ENCODE measurements at regions not wholly inside any gene's neighbourhood (a gene's known extent, or its start where the extent isn't known, plus 50 kb on each side); places are given as distances from the start of the nearest gene placed in this dataset.

GRCh38 chr6:118394106-118394505, 154.0 kb upstream of the PLN start:
- intact Hi-C loops (cut with DNase I) = no loop called here
- TF ChIP-seq CTCF (IDR thresholded peaks at IDR 0.05) (no peak), POLR2A (IDR thresholded peaks at IDR 0.05) (no peak)
- Histone ChIP-seq H3K9me3 (no peaks in the 10 kb centered on the region), H3K27ac (no peak overlapping the region), H3K4me3 (no peak overlapping the region), H3K27me3 (no peaks in the 10 kb centered on the region), H3K4me1 (no peaks in the 10 kb centered on the region), H3K36me3 (no peaks in the 10 kb centered on the region)
- 57 to 66% methylated on average over 2 of the region's 2 CpGs for WGBS, 2 donors
- DNase-seq = no peak

GRCh38 chr6:118396969-118397368, 151.1 kb upstream of the PLN start:
- no peaks in the 10 kb centered on the region for H3K36me3 ChIP-seq
- TF ChIP-seq CTCF (IDR thresholded peaks at IDR 0.05) = no peak
- TF ChIP-seq POLR2A (IDR thresholded peaks at IDR 0.05) = no peak
- no peaks in the 10 kb centered on the region for H3K27me3 ChIP-seq
- H3K9me3 ChIP-seq = no peaks in the 10 kb centered on the region
- WGBS, 2 donors = 82 to 89% methylated on average over 2 of the region's 2 CpGs
- intact Hi-C loops (cut with DNase I) = no loop called here
- no peak for DNase-seq
- H3K27ac ChIP-seq = no peak overlapping the region
- H3K4me1 ChIP-seq = no peaks in the 10 kb centered on the region
- no peak overlapping the region for H3K4me3 ChIP-seq

- Histone ChIP-seq H3K27me3 (no peaks in the 10 kb centered on the region), H3K36me3 (no peaks in the 10 kb centered on the region), H3K4me1 (no peaks in the 10 kb centered on the region), H3K4me3 (no peak overlapping the region), H3K9me3 (no peaks in the 10 kb centered on the region), H3K27ac (no peak overlapping the region)
- WGBS, 2 donors = 24 to 33% methylated on average over 1 of the region's 1 CpG
- TF ChIP-seq CTCF (IDR thresholded peaks at IDR 0.05) (no peak), POLR2A (IDR thresholded peaks at IDR 0.05) (no peak)
- no peak for DNase-seq
- intact Hi-C loops (cut with DNase I) = no loop called here
Observed at GRCh38 chr6:118397671-118398465, 150.2 kb upstream of the PLN start.

GRCh38 chr6:118400098-118400497, 148.0 kb upstream of the PLN start:
- TF ChIP-seq POLR2A (IDR thresholded peaks at IDR 0.05) (no peak), CTCF (IDR thresholded peaks at IDR 0.05) (no peak)
- no peaks in the 10 kb centered on the region for H3K36me3 ChIP-seq
- 64 to 100% methylated on average over 1 of the region's 1 CpG for WGBS, 2 donors

GRCh38 chr6:118400582-118400981, 147.5 kb upstream of the PLN start:
- no peaks in the 10 kb centered on the region for H3K27me3 ChIP-seq
- no peaks in the 10 kb centered on the region for H3K36me3 ChIP-seq
- 52 to 80% methylated on average over 2 of the region's 2 CpGs for WGBS, 2 donors
- H3K9me3 ChIP-seq = no peaks in the 10 kb centered on the region
- DNase-seq = no peak
- H3K27ac ChIP-seq = no peak overlapping the region
- intact Hi-C loops (cut with DNase I) = no loop called here
- no peaks in the 10 kb centered on the region for H3K4me1 ChIP-seq
- no peak for TF ChIP-seq POLR2A (IDR thresholded peaks at IDR 0.05)
- no peak for TF ChIP-seq CTCF (IDR thresholded peaks at IDR 0.05)
- H3K4me3 ChIP-seq = no peak overlapping the region

More at GRCh38 chr6:118400098-118400497, 148.0 kb upstream of the PLN start:
- no peaks in the 10 kb centered on the region for H3K9me3 ChIP-seq
- intact Hi-C loops (cut with DNase I) = no loop called here
- no peak overlapping the region for H3K4me3 ChIP-seq
- H3K27me3 ChIP-seq = no peaks in the 10 kb centered on the region
- no peak for DNase-seq
- no peak overlapping the region for H3K27ac ChIP-seq
- H3K4me1 ChIP-seq = no peaks in the 10 kb centered on the region
